ENCODE measurements at regions not wholly inside any gene's neighbourhood (a gene's known extent, or its start where the extent isn't known, plus 50 kb on each side); places are given as distances from the start of the nearest gene placed in this dataset.
"Not testable (repeated sequence)": the region's sequence is repeated elsewhere in the genome, so short reads cannot be mapped to it uniquely, and the experiment has no call there.

DNA sequence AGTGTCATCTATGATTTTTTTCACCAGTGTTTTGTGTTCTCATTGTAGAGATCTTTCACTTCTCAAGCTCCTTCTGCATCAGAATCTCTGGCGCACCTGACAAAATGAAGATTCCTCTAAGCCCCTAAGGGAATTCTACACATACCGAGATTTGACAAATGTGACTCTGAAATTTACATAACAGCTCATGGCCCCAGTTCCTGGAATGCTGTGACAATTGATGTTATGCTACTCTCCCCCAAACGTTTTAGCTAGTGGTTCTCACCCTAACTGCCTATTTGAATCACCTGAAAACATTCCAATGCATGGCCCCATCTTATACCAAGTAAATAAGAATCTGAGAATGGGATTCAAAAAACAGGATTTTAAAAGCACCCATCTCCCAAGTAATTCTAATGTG, 162.1 kb upstream of the FKBP1C start:
- no peaks in the 10 kb centered on the region for H3K27me3 Mint-ChIP-seq (ENCODE audit: insufficient read depth, unreplicated experiment)
- no peak overlapping the region for H3K4me3 Mint-ChIP-seq (ENCODE audit: unreplicated experiment)
- H3K4me3 ChIP-seq (ENCODE audit: low read depth, low read length), result no peak overlapping the region
- CTCF ChIA-PET, result no interaction called here
- BruUV-seq (replicated peaks), result no TSS peak
- intact Hi-C loops (cut with micrococcal nuclease; ENCODE audit: unreplicated experiment), result no loop called here
- no peaks in the 10 kb centered on the region for H3K9me3 ChIP-seq
- no peaks in the 10 kb centered on the region for H3K9me3 Mint-ChIP-seq (ENCODE audit: unreplicated experiment)
- TF ChIP-seq, protein P1, sequence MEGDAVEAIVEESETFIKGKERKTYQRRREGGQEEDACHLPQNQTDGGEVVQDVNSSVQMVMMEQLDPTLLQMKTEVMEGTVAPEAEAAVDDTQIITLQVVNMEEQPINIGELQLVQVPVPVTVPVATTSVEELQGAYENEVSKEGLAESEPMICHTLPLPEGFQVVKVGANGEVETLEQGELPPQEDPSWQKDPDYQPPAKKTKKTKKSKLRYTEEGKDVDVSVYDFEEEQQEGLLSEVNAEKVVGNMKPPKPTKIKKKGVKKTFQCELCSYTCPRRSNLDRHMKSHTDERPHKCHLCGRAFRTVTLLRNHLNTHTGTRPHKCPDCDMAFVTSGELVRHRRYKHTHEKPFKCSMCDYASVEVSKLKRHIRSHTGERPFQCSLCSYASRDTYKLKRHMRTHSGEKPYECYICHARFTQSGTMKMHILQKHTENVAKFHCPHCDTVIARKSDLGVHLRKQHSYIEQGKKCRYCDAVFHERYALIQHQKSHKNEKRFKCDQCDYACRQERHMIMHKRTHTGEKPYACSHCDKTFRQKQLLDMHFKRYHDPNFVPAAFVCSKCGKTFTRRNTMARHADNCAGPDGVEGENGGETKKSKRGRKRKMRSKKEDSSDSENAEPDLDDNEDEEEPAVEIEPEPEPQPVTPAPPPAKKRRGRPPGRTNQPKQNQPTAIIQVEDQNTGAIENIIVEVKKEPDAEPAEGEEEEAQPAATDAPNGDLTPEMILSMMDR (IDR thresholded peaks at IDR 0.05; ENCODE audit: insufficient read depth in 1 of 2, low read depth in 1 of 2, low read length in 1 of 2, severe bottlenecking in 1 of 2, unreplicated experiment in 1 of 2), result no peak
- no peaks in the 10 kb centered on the region for H3K4me1 Mint-ChIP-seq (ENCODE audit: low read depth, unreplicated experiment)
- no peaks in the 10 kb centered on the region for H3K27me3 ChIP-seq (replicated peaks; ENCODE audit: control insufficient read depth, insufficient read depth, low read length)
- no peak overlapping the region for H3K27ac Mint-ChIP-seq (ENCODE audit: unreplicated experiment)
- POLR2A ChIA-PET, result no interaction called here
- H3K36me3 Mint-ChIP-seq (ENCODE audit: insufficient read depth, unreplicated experiment), result no peaks in the 10 kb centered on the region
- H3K4me1 ChIP-seq, result no peaks in the 10 kb centered on the region
- no peak for DNase-seq
- no peaks in the 10 kb centered on the region for H3K36me3 ChIP-seq (ENCODE audit: control insufficient read depth, insufficient read depth, low read length)

DNA sequence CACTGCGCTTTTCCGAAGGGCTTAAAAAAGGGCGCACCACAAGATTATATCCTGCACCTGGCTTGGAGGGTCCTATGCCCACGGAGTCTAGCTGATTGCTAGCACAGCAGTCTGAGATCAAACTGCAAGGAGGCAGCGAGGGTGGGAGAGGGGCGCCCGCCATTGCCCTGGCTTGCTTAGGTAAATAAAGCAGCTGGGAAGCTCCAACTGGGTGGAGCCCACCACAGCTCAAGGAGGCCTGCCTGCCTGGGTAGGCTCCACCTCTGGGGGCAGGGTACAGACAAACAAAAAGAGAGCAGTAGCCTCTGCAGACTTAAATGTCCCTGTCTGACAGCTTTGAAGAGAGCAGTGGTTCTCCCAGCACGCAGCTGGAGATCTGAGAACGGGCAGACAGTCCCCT, 158.1 kb upstream of the FKBP1C start:
- H3K4me1 Mint-ChIP-seq (ENCODE audit: low read depth, unreplicated experiment); POLR2A ChIA-PET; H3K9me3 ChIP-seq; BruUV-seq (replicated peaks); H3K36me3 Mint-ChIP-seq (ENCODE audit: insufficient read depth, unreplicated experiment); H3K27me3 Mint-ChIP-seq (ENCODE audit: insufficient read depth, unreplicated experiment); H3K4me1 ChIP-seq; H3K27ac Mint-ChIP-seq (ENCODE audit: unreplicated experiment); CTCF ChIA-PET; H3K9me3 Mint-ChIP-seq (ENCODE audit: unreplicated experiment); H3K27me3 ChIP-seq (replicated peaks; ENCODE audit: control insufficient read depth, insufficient read depth, low read length); intact Hi-C loops (cut with micrococcal nuclease; ENCODE audit: unreplicated experiment); H3K36me3 ChIP-seq (ENCODE audit: control insufficient read depth, insufficient read depth, low read length): not testable (repeated sequence)
- H3K4me3 Mint-ChIP-seq (ENCODE audit: unreplicated experiment), result peak overlapping the region; percentile 57
- peak overlapping the region; percentile 24 for H3K4me3 ChIP-seq (ENCODE audit: low read depth, low read length)
- DNase-seq, result peak; percentile 40 to 42

DNA sequence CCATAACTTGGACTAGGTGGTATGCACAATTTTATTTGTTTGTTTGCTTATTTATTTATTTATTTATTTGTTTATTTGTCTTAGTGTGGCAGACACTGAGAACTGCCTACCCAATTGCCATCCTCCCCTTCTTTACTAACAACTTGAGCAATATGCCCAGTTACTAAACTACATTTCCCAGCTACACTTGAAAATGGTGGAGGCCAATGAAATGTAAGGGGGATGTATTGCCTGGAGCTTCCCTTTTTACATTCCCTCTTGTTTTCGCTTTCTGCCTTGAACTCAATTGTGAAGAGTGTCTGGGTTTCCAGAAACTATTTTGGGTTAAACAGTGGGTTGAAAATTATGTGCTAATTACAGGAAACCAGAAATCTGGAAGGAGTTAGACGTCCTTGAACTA, 152.7 kb upstream of the FKBP1C start:
- intact Hi-C loops (cut with micrococcal nuclease; ENCODE audit: unreplicated experiment), result no loop called here
- Histone ChIP-seq H3K27me3 (replicated peaks; ENCODE audit: control insufficient read depth, insufficient read depth, low read length) (no peaks in the 10 kb centered on the region), H3K4me3 (ENCODE audit: low read depth, low read length) (no peak overlapping the region), H3K36me3 (ENCODE audit: control insufficient read depth, insufficient read depth, low read length) (no peaks in the 10 kb centered on the region), H3K9me3 (no peaks in the 10 kb centered on the region), H3K4me1 (no peaks in the 10 kb centered on the region)
- CTCF ChIA-PET, result no interaction called here
- H3K9me3 Mint-ChIP-seq (ENCODE audit: unreplicated experiment), result no peaks in the 10 kb centered on the region
- H3K27ac Mint-ChIP-seq (ENCODE audit: unreplicated experiment), result no peak overlapping the region
- H3K27me3 Mint-ChIP-seq (ENCODE audit: insufficient read depth, unreplicated experiment), result no peaks in the 10 kb centered on the region
- no peaks in the 10 kb centered on the region for H3K36me3 Mint-ChIP-seq (ENCODE audit: insufficient read depth, unreplicated experiment)
- DNase-seq, result no peak
- POLR2A ChIA-PET, result no interaction called here
- TF ChIP-seq, protein P1 (IDR thresholded peaks at IDR 0.05; ENCODE audit: insufficient read depth in 1 of 2, low read depth in 1 of 2, low read length in 1 of 2, severe bottlenecking in 1 of 2, unreplicated experiment in 1 of 2), result no peak
- BruUV-seq (replicated peaks), result no TSS peak
- H3K4me3 Mint-ChIP-seq (ENCODE audit: unreplicated experiment), result no peak overlapping the region
- H3K4me1 Mint-ChIP-seq (ENCODE audit: low read depth, unreplicated experiment), result no peaks in the 10 kb centered on the region

DNA sequence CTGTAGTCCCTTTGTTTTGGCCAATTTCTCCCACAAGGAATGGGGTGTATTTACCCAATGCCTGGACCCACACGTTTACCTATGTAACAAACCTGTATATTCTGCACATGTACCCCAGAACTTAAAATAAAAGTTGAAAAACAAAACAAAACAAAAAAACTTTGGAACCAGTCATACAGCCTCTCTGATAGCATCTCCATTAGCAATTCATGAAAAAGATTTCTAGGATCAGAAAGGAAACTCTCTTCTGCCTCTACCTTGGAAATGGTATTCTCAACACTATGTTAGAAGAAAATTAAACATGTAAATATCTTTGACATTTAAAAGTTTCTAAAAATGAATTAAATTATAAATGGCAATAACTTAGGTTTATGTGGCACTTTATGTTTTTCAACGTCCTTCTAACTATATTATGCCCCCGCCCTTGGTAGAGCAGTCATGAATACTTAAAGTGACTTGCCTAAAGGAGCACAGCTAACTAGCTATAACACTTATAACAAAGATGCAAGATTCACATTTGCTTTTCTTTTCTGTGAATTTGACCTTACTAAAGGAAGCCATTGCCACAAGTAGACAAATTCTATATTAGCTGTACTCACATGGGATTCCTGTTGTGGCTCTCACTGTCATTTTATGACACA, 147.5 kb upstream of the FKBP1C start:
- H3K4me1 Mint-ChIP-seq (ENCODE audit: low read depth, unreplicated experiment), result no peaks in the 10 kb centered on the region
- H3K4me1 ChIP-seq, result no peaks in the 10 kb centered on the region
- no peak overlapping the region for H3K4me3 ChIP-seq (ENCODE audit: low read depth, low read length)
- no peaks in the 10 kb centered on the region for H3K36me3 ChIP-seq (ENCODE audit: control insufficient read depth, insufficient read depth, low read length)
- H3K9me3 ChIP-seq, result no peaks in the 10 kb centered on the region
- H3K4me3 Mint-ChIP-seq (ENCODE audit: unreplicated experiment), result no peak overlapping the region
- intact Hi-C loops (cut with micrococcal nuclease; ENCODE audit: unreplicated experiment), result no loop called here
- CTCF ChIA-PET, result no interaction called here
- POLR2A ChIA-PET, result no interaction called here
- DNase-seq, result no peak
- no peaks in the 10 kb centered on the region for H3K27me3 ChIP-seq (replicated peaks; ENCODE audit: control insufficient read depth, insufficient read depth, low read length)
- TF ChIP-seq, protein P1 (IDR thresholded peaks at IDR 0.05; ENCODE audit: insufficient read depth in 1 of 2, low read depth in 1 of 2, low read length in 1 of 2, severe bottlenecking in 1 of 2, unreplicated experiment in 1 of 2), result no peak
- no peaks in the 10 kb centered on the region for H3K9me3 Mint-ChIP-seq (ENCODE audit: unreplicated experiment)
- H3K36me3 Mint-ChIP-seq (ENCODE audit: insufficient read depth, unreplicated experiment), result no peaks in the 10 kb centered on the region
- H3K27ac Mint-ChIP-seq (ENCODE audit: unreplicated experiment), result no peak overlapping the region
- H3K27me3 Mint-ChIP-seq (ENCODE audit: insufficient read depth, unreplicated experiment), result no peaks in the 10 kb centered on the region
- no TSS peak for BruUV-seq (replicated peaks)
